ENCODE measurements at regions not wholly inside any gene's neighbourhood (a gene's known extent, or its start where the extent isn't known, plus 50 kb on each side); places are given as distances from the start of the nearest gene placed in this dataset.

- no peak for TF ChIP-seq CTCF (IDR thresholded peaks at IDR 0.05)
- no peak for TF ChIP-seq POLR2A (IDR thresholded peaks at IDR 0.05)
Observed at GRCh38 chr2:220966636-220967035, 605.5 kb downstream of the EPHA4 start.

Data from thyroid gland (tissue), 4 donors.